Liver (tissue), 3 donors: ENCODE measurements at regions not wholly inside any gene's neighbourhood (a gene's known extent, or its start where the extent isn't known, plus 50 kb on each side); places are given as distances from the start of the nearest gene placed in this dataset.

Experiments
- CTCF ChIP-seq: fragments of 150-350 bp; IDR thresholded peaks from 2 replicates; pipeline ENCODE4 v1.5.1; 2017; ENCODE audit warnings: improper control_type of control experiment, low read depth, low read length; ENCODE audit not compliant: missing input control
- GABPA ChIP-seq, 2 donors: IDR thresholded peaks in 1 of 2; conservative IDR thresholded peaks in 1 of 2; 2 replicates each; pipeline ENCODE4 v1.6.1; 2016; ENCODE audit warnings: antibody characterized with exemption in 2 of 2, mild to moderate bottlenecking in 1 of 2, moderate library complexity in 1 of 2
- RXRA ChIP-seq, 2 donors: IDR thresholded peaks; 2 replicates each; pipeline ENCODE4 v1.6.1; 2017 to 2018; ENCODE audit warnings: antibody characterized with exemption in 2 of 2, mild to moderate bottlenecking in 1 of 2
- TAF1 ChIP-seq: conservative IDR thresholded peaks from 2 replicates; pipeline ENCODE4 v1.6.1; 2016; ENCODE audit warnings: antibody characterized with exemption, mild to moderate bottlenecking
- donor health status: healthy.
- donor health status: healthy.

- TF ChIP-seq GABPA (IDR thresholded peaks at IDR 0.05 in 1 of 2, conservative IDR thresholded peaks at IDR 0.05 in 1 of 2), result no peak
- TF ChIP-seq TAF1, result no peak
- TF ChIP-seq CTCF, result no peak
- TF ChIP-seq RXRA (IDR thresholded peaks at IDR 0.05), result no peak
These were observed 194.7 kb upstream of the SEMA3A start for GRCh38 chr7:84389242-84389641.
